GM21447 (cell line): ENCODE measurements at regions not wholly inside any gene's neighbourhood (a gene's known extent, or its start where the extent isn't known, plus 50 kb on each side); places are given as distances from the start of the nearest gene placed in this dataset.
A peak's percentile ranks its signal among the peaks of the same experiment; 100 is the strongest.

Experiments used
- ATAC-seq: cut with Tn5 transposase; IDR thresholded peaks from one replicate; pipeline ENCODE4 v1.9.1; 2021; ENCODE audit not compliant: unreplicated experiment

DNA sequence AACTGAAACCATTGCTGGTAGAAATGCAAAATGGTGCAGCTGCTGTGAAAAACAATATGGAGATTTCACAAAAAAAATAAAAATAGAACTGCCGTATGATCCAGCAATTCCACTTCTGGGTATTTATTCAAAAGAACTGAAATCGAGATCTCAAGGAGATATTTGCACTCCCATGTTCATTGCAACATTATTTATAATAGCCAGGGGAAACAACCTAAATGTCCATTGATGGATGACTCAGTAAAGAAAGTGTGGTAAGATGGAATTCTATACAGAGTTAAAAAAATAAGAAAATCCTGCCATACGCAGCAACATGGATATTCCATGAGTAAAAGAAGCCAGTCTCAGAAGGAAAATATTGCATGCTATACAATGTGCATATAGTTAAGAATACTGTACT is 290.6 kb upstream of the GHITM start:
- ATAC-seq, result no peak

DNA sequence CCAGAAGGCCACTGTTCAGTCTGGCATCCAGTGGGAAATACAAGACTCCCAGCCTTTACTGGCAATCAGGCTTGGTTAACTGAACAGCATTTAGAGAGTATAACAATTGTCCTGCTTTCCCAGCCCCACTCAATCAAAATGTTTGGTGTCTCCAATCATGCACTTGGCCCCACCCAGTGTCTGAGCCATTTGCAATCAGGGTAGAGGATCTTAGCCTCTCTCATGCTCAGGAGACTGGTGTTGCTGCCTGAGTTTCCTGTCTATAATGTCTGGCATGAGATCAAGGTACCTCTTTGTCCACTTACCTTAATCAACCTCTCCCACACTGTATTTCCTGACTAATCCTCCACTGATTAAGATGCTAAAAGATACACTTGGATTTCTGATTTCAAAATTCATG is 290.2 kb upstream of the GHITM start:
- no peak for ATAC-seq

DNA sequence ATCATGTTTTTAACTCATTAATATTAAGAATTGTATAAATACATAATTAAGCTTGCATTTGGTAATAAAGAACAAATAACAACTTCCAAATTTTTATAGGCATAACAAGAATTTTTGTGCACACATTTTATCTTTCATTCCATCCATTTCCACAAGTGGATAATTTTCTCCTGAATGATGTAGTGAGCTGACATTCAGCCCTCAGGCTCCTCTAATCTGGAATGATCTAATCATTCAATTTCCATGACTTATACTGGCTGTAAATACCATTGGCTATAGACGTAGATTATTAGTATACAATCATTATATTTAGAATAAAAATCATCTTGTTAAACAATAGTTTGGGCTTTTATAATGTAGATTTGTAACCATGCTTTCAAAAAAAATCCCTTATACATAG is 287.2 kb upstream of the GHITM start:
- no peak for ATAC-seq

DNA sequence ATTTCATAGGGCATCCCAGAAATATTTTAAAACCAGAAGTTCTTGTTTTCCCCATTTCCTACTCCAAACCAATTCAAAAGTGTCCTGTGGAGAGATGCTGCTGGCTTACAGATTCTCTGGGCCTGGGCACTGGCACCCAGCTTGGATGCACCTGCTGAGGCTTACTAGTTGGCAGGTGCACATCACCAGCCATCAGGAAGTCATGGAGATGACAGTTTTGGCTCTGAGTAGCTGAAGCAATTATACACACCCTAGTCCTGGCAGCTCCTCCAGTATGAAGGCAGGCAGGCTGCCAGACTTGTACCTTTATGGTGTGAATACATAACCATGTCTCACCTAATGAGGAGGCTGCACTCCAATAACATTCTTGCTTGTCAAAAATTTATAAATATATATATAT is 276.6 kb upstream of the GHITM start:
- ATAC-seq, result no peak

DNA sequence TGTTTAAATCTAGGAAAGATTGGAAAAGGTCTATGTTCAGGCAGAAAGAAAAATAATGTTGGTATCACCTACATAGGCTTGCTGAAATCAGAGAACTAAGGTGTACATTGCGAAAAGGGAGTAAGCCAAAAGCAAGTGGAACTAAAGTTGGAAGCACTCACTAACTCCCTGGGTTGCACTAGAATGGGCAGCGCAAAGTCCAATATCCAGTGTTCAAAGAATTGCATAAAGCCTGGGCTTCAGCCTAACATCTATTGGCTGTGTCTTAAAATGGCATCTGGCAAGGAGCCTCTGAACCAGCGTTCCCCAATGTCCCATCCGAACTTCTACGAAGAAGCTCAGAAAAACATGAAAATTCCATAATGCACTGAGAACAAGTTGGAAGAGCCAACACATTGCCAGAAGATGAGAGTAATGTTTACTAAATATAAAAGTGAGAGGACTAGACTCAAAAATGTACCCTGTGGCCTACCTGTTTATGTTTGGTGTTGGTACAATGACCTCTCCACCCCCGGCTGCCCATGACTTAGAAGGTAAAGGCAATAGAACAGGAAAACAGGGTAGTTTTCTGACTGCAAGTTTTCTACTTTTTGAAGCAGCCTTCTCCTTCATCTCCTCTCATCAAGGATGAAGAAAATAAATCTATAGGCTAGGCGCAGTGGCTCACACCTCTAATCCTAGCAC is 275.9 kb upstream of the GHITM start:
- no peak for ATAC-seq

DNA sequence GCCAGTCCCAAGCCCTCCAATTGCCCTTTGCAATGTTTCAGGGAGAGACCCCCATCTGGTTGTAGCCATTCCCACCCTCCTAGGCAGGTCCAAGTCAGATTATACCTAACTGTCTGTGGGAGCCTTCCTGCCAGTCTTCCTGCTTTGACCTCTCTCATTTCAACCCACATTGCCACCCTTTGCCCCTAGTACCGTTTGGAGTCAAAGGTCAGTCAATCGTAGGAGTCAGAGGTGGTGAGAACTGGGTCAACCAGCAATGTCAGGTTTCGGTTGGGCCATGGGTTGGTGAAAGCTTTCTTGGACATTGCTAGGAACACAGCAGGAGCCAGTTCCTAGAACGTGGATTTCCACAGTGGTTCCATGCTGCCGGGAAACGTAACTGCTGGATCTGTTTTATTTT is 269.4 kb upstream of the GHITM start:
- no peak for ATAC-seq

DNA sequence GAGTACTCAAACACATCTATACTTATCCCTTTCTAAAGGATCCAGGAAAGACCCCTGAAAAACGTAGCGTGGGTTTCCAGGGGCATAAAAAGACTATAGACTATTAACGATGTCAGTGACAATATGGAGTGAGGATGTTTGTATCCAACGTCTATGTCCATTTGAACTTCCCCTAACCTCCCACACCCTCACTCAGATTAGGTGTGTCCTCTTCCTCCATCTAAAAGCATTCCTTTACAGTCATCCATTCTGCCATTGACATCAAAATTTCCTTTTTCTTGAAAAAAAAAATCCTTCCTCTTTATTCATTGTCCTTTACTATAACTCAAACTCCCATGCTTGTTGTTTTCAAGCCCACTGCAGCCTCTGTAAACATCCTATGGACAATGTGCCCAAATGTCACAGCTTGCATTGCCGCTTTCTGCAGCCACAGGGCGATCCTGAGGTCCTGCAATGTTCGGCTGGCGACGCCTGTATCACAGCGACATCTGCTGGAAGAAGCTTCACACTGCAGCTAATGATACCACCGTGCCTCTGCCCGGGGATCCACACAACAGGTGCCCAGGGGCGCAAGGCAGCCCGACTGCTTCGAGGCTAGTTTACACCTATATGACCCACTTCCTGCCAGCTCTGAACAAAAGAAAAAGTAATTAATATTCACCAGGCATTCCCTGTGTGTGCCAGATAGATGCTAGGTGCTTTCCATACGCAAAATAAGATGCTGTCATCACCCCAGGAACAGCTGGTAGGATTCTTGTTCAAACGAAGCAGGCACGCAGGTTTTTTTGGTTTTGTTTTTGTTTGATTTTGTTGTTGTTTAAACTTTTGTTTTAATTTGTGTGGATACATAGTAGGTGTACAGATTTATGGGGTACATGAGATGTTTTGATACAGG is 267.9 kb upstream of the GHITM start:
- ATAC-seq, result peak; percentile 97

DNA sequence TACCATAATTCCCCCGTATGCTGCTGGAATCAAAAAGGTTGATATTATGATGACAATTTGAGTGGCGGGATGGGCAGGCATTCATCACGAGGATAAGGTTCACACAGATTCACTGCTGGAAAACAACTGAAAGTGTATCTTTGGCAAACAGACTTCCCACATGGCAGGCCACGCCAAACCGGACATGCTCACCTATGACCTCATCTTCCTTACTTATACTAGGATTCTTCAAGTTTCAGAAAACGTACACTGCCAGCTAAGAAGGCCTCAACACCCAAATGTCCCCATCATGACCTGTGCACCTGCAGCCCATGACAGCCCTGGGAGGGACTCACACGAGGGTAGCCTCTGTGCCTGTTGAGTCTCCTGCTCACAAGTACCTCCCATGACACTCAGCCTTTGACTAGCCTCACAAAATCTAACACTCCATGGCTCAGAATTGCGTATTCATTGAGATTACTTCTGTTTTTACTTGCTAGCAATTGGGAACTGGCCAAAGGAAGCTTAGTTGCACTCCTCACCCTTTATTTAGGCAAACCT is 259.0 kb upstream of the GHITM start:
- ATAC-seq, result no peak

DNA sequence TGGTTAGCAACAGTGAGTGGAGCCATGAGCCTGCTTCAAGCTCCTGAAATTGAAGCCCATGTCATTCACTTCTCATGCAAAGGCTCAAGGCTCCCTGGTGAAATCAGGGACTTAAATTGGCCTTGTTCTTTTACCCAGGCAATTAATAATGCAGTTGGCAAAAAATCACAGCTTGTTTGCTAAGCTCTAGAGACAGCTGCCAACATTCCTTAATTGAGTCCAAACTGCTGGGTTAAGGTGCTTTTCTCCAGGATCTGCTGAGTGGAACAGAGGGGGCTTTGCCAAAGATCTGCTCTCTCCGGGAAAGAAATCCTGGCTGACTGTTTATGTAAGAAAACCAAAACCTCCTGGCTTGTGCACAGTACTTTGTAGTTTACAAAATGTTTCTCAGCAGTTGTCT is 257.6 kb upstream of the GHITM start:
- no peak for ATAC-seq

DNA sequence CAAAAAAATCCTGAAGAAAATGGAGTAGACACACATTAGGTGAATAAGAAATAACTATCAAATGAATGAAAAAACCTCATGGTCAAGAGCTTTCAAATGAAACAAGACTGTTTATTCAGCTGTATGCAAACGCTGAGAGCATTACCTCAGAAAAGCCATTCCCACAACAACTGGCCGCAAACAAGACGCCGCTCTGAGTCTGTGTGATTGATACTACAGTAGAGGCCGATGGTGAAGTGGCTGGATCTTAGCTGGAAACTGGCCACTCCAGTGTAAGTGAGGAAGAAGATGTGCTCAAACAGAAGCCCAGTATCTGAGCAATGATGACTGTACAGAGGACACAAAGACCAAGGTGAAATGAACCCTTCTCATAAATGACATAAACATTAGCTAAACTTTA is 252.4 kb upstream of the GHITM start:
- ATAC-seq, result no peak

DNA sequence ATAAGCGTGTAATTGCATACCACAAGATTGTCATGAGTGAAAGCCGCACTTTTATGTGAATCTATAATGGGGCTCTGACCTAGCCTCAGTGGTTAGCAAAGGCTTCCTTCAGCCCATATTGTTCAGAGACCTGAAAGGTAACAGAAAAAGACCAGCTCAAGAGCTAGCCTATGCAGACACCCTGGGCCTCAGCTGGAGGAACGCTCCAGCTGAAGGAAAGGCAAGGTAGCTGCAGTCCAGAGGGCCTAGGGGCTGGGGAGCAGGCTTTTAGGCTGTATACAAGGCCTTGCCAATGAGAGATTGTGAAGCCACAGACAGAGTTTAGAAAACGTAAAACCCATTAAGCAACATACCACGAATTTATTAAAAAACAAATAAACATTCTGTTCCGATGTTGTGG is 246.6 kb upstream of the GHITM start:
- no peak for ATAC-seq

DNA sequence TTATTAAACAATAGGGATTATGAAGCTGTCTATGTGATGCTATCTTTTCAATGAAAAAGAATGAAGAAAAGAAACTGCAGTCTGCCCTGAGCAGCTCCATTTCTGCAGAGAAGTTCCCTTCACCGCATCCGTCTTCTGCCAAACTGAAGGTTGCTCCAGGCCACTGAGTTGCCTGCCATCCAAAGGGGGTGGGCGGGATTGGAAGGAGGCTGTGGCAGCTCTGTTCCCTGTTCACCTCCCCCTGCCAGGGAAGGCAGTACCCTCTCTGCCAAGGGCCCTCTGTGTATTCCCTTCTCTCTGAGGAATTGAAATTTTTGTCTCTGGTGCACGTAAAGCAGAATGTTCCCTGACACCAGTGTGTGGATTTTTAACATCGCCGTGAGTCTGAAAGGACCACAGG is 243.1 kb upstream of the GHITM start:
- ATAC-seq, result no peak

DNA sequence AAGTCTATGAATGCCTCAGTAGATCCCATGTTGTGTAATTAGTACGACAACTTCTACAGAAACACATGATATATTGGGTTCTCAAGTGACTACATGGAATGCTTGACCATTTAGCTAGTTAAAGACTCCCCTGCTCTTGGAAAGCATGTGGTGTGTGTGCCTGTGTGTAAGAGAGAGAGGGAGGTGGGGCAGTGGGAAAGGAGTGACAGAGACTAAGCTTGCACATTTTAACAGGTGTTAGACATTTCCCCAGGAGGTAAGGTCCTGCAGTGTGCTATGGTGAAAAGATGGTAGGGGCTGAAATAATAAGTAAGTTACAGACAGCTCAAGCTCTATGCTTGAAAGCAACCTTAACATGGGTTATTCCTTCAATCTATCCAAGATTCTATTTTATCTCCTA is 241.7 kb upstream of the GHITM start:
- no peak for ATAC-seq

DNA sequence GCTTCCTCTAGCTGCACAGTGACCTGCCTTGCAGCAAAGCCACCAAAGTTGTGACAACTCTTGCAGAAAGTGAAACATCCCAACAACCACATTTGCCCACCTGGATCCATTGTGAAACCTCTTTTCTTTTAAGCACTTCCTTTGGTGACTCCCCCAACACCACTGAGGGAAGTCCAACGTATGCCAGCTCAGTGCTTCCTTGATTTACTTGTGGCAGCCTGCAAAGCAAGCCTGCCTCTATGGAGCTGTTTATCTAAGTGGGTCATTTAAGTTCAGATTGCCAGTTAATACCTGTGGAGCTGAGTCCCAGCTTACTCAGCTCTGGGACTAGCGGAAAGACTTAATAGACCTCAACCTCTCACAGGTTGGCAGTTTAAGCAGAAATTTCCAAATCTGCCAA is 230.8 kb upstream of the GHITM start:
- no peak for ATAC-seq

DNA sequence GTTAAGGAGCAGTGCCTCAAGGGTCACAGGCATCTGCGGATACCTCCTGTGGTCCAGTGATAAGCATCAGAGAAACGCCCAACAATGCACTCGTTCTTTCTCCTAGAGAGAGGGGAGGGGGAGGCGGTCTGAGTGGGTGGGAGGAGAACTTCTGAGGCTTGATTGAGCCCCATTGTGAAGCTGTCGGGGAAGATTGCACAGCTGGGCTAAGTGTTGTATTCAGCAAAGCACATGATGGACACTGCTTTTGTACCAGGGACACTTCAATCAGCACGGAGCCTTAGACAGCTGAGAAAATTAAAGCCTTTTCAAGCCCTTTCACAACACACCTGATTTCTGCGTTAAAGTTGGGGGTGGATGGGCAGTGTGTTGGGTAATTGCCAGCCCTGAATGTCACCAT is 230.3 kb upstream of the GHITM start:
- ATAC-seq, result no peak

DNA sequence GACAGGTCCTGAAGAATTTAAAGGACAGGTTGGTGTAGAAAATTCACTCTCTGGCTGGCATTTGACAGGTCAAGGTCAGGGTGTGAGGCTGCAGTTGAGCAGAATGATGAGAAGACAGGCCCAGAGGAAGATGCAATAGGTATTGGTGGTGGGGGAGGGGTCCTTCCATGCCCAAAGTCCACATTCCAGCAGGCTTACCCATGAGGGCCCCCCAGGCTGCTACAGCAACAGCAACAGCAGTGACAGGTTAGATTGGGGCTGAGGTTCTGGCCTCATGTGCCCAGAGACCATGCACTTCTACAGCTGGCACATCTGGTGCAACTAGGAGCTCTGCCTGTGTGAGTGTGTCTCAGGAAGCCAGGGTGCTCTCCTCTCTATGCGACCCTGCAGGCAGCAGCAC is 223.5 kb upstream of the GHITM start:
- no peak for ATAC-seq

DNA sequence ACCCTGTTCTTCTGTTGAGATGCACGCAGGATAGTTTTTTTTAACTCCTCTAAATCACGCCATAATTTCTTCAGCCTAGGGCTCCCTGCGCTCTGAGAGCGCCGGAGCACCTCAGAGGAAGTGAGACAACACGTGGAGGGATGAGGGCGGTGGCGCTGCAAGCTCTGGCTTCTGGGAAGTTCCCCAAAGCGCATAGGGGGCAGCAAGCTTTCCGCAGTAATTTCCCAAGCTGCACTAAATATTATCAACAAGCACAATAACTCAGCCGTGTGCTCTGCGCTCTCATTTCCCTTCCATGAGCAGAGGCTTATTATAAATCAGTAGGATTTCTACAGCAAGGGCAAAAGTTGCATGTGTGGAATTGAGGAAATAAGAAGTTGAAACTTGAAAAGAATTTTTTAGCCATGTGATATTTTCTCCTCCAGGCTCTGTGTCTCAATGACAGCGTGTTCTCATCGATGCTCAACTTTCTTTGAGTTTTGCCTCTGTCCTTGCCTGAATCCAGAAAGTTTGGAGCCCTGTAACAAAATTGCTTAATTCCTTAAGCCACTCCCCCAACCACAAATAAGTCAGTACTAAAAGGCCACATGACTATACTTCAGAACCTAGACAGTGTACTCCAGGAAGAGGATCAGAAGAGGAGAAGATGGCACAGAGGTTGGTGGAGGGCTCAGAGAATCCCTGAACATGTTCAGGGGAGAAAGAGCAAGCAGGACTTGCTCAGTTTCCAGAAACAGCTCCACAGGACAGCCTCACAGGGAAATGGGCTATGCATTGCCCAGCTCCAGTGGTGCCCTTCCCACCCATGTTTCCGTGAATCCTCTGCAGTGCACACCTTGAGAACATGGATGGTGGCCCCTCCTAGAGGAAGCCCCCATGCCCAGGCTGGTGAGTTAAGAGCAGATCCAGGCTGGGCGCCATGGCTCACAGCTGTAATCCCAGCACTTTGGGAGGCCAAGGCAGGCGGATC is 221.5 kb upstream of the GHITM start:
- peak; percentile 67 for ATAC-seq

DNA sequence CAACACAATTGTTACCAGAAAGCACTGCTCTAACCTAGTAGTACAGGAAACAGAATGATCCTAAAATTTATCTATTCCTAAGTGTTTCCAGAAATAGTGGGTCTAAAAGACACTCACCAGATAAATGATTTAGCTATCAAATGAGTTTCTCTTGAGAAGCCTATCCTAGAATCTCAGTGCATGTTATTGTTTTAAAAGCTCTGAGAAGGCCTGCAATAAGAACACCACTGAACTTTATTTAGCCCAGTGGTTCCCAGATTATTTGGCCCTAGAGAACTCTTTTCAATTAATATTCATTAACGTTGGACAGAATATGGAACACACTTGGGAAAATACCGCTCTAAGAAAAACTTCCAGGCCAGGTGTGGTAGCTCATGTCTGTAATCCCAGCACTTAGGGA is 220.1 kb upstream of the GHITM start:
- no peak for ATAC-seq

DNA sequence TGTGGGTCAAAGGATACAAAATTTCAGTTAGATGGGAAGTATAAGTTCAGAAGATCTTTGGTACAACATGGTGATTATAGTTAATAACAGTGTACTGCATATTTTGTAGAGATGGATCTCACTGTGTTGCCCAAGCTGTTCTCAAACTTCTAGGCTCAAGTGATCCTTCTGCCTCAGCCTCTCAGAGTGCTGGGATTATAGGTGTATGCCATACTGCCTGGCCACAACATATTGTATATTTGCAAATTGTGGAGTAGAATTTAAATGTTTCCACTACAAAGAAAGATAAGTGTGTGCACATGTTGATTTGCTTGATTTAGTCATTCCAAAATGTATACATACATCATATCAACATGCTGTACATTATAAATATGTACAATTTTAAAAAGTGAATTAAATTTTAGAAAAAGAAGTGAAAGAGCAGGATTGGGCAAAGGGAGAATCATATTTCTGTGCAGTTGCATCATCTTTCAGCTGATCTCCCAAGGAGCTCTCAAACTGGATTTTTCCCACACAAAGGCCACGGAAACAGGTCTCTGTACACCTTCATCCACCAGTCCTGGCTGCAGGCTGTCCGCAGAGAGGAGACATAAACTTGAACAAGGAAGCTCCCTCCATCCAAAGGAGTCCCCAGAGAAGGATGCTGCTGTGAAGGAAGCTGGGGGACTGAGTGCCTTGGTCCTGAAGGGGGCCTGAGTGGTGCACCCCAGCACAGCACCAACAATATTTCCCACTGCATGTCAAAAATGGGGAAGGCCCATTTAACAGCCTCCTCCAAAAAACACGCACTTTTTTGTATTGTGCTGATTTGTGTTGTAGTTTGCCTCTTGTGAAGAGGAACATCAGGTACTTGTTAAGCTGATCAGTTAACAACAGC is 217.1 kb upstream of the GHITM start:
- ATAC-seq, result no peak

DNA sequence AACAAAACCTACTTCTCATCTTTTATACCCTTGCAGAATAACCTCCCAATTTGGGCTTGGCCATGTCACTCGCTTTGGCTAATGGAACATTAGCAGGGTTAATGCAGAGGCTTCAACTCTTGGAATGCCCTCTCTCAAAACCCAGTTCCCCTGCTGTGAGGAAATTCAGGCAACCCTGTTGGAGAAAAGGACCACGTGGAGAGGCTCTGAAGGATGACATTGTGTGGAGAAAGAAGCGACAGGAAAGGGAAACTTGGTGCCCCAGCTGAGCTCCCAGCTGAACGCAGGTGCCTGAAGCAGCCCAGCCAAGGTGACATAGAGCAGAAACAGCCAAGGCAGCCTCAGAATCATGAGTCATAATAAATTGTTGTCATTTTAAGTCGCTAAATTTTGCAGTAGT is 214.2 kb upstream of the GHITM start:
- ATAC-seq, result no peak
